Thoracic aorta (tissue), 2 donors: ENCODE measurements at regions not wholly inside any gene's neighbourhood (a gene's known extent, or its start where the extent isn't known, plus 50 kb on each side); places are given as distances from the start of the nearest gene placed in this dataset.

ENCODE experiments used
- ATAC-seq: fragments of 150-250 bp; one replicate; pipeline ENCODE4 v1.8.0; 2017; ENCODE audit warnings: low read depth; ENCODE audit not compliant: insufficient number of reproducible peaks, low FRiP score
- DNase-seq: peaks from one replicate; pipeline ENCODE4 v3.0.0-alpha.2; 2020; ENCODE audit warnings: low spot score
- H3K27ac ChIP-seq, 2 donors: fragments of 200-600 bp; sonication (generic); 1 replicate in 1 of 2; 2 replicates in 1 of 2; pipeline ENCODE4 v1.5.1; 2016; ENCODE audit warnings: mild to moderate bottlenecking in 2 of 2, moderate library complexity in 2 of 2
- H3K27me3 ChIP-seq: fragments of 200-600 bp; sonication (generic); replicated peaks from 2 replicates; pipeline ENCODE4 v1.6.0; 2016; ENCODE audit warnings: mild to moderate bottlenecking; ENCODE audit not compliant: insufficient read depth
- H3K36me3 ChIP-seq: fragments of 200-600 bp; sonication (generic); one replicate; pipeline ENCODE4 v1.5.1; 2016
- H3K4me1 ChIP-seq, 2 donors: fragments of 200-600 bp; sonication (generic); 1 replicate in 1 of 2; 2 replicates in 1 of 2; pipeline versions ENCODE4 v1.5.1 to v1.6.0; 2016; ENCODE audit warnings: low read depth in 2 of 2, mild to moderate bottlenecking in 1 of 2; ENCODE audit not compliant: control insufficient read depth in 1 of 2
- H3K4me3 ChIP-seq: fragments of 200-600 bp; sonication (generic); 2 replicates; pipeline ENCODE4 v1.5.1; 2016; ENCODE audit warnings: mild to moderate bottlenecking
- H3K9me3 ChIP-seq: fragments of 200-600 bp; sonication (generic); 2 replicates; pipeline ENCODE4 v1.5.1; 2016
- CTCF ChIP-seq: fragments of 200-600 bp; sonication (generic); IDR thresholded peaks from one replicate; pipeline ENCODE4 v1.5.1; 2019; ENCODE audit warnings: antibody characterized with exemption

- ATAC-seq = no peak
- H3K36me3 ChIP-seq = no peaks in the 10 kb centered on the region
- peak overlapping the region in 1 of 2 donors; percentile 15 for H3K27ac ChIP-seq
- H3K27me3 ChIP-seq = no peaks in the 10 kb centered on the region
- no peak overlapping the region for H3K4me3 ChIP-seq
- H3K4me1 ChIP-seq = peaks cover 56 to 79% of the 10 kb centered on the region in 2 donors
- no peak for TF ChIP-seq CTCF
- no peaks in the 10 kb centered on the region for H3K9me3 ChIP-seq
- no peak for DNase-seq
These were observed 171.0 kb upstream of the ZNF32 start for GRCh38 chr10:43819464-43820230.

GRCh38 chr10:43818687-43819086, 170.0 kb upstream of the ZNF32 start:
- H3K36me3 ChIP-seq = no peaks in the 10 kb centered on the region
- no peaks in the 10 kb centered on the region for H3K9me3 ChIP-seq
- no peak for TF ChIP-seq CTCF
- no peaks in the 10 kb centered on the region for H3K27me3 ChIP-seq
- peaks cover 48 to 73% of the 10 kb centered on the region in 2 donors for H3K4me1 ChIP-seq
- ATAC-seq (no peak), DNase-seq (no peak)
- no peak overlapping the region for H3K27ac ChIP-seq
- no peak overlapping the region for H3K4me3 ChIP-seq

DNA sequence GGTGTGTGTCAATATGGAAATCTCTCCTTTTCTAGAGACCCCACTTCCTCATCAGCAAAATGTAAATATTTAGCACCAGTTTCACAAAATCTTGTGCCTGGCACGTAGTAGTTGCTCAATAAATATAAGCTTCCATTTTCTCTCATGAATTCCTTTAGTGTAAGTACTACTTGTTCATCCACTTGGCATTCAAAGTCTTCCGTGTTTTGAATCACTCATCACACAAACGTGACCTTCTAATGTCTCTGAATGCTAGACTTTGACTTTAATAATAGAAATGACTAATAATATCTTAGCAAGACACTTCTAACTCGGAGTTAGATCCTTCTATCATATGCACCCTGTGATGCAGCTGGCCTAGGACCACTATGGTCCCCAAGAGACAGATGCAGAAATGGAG, 168.7 kb upstream of the ZNF32 start:
- Histone ChIP-seq H3K4me1 (peaks cover 36 to 60% of the 10 kb centered on the region in 2 donors), H3K9me3 (no peaks in the 10 kb centered on the region), H3K4me3 (no peak overlapping the region), H3K27ac (peak overlapping the region; percentile 30 to 69), H3K36me3 (no peaks in the 10 kb centered on the region), H3K27me3 (no peaks in the 10 kb centered on the region)
- DNase-seq = no peak
- TF ChIP-seq CTCF = no peak
- no peak for ATAC-seq

DNA sequence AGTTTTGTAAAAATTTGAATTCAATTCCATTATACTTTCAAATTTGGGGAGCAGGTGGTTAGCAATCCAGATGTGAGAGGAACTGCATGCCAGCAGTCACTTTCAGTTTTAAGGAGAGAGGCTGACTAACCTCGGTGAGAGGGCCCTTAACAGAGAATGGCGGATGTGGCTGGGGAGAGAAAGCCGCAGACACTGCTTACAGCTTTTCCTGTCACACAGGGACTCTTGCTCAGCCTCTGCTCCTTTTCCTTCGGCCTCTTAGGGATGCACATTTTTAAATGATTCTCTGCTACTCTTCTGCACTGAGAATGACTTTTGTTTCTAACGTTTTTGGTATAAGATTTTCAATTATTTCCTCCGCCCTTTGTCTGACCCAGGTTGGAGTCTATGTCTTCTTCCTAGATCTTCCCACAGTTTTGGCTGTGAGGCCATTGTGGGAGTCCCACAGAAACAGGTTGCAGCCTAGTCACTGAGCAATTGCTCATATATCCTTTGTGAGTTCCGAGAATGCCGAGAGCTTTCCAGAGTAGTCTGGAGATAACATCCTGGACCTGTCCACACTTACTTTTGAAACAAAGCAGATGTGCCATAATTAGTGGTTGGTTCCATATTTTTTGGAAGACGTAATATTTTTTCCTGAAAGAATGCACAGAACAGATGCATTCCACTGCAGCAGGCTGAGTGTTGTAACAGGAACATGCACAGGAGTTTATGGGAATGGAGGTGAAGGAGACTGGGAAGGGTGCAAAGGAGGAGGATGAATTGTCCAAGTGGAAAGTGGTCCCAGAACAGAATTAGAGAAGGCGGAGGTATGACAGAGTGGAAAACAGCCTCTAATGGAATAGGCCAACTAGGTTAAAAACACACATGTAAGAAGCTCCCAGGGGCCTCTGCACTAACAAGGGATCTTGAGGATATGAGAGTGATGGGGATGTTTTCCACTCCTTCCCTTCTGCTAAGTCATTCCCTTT, 168.0 kb upstream of the ZNF32 start:
- Histone ChIP-seq H3K4me1 (peaks cover 34 to 59% of the 10 kb centered on the region in 2 donors), H3K4me3 (peak overlapping the region; percentile 11), H3K27me3 (no peaks in the 10 kb centered on the region), H3K36me3 (no peaks in the 10 kb centered on the region), H3K27ac (peak overlapping the region; percentile 30 to 69), H3K9me3 (no peaks in the 10 kb centered on the region)
- ATAC-seq = no peak
- no peak for TF ChIP-seq CTCF
- DNase-seq = no peak
